T-helper 2 cell treated with Interferon-gamma antibody and Interleukin-4, amounts not matched to agents 5 μg/mL and 100 μg/mL, for 36 hours (primary cell): ENCODE measurements at regions not wholly inside any gene's neighbourhood (a gene's known extent, or its start where the extent isn't known, plus 50 kb on each side); places are given as distances from the start of the nearest gene placed in this dataset.

Source experiments
- DNase-seq: peaks from one replicate; pipeline ENCODE4 v3.0.0; 2021; ENCODE audit warnings: low spot score
- H3K27ac Mint-ChIP-seq: one replicate; pipeline ENCODE4 v1.8.0; 2021; ENCODE audit warnings: mild to moderate bottlenecking, mixed read lengths
- H3K27me3 Mint-ChIP-seq: one replicate; pipeline ENCODE4 v1.8.0; 2021; ENCODE audit warnings: low read depth, mixed read lengths
- H3K36me3 Mint-ChIP-seq: one replicate; pipeline ENCODE4 v1.8.0; 2021; ENCODE audit warnings: low read depth, mixed read lengths
- H3K4me1 Mint-ChIP-seq: one replicate; pipeline ENCODE4 v1.8.0; 2021; ENCODE audit warnings: low read depth, mixed read lengths
- H3K4me3 Mint-ChIP-seq: one replicate; pipeline ENCODE4 v1.8.0; 2022; ENCODE audit warnings: mild to moderate bottlenecking, moderate library complexity, mixed read lengths
- H3K9me3 Mint-ChIP-seq: one replicate; pipeline ENCODE4 v1.8.0; 2021; ENCODE audit warnings: mixed read lengths

DNA sequence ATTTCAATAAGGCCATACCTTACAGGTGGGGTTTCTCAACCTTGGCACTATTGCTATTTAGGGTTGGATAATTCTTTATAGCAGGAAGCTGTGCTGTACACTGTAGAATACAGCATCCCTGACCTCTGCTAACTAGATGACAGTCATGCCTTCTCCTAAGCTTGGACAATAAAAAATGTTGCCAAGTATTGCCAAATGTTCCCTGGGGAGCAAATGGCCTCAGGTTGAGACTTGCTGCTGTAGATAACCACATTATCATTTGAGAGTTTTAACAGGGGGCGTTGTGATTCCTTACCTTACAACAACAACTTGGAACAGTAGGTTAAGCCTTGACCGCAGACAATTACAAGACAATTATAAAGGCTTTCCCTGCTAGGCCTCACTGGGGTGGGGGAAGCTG is 1073.6 kb upstream of the TMEM132C start:
- H3K4me3 Mint-ChIP-seq: no peak overlapping the region
- no peaks in the 10 kb centered on the region for H3K36me3 Mint-ChIP-seq
- H3K27ac Mint-ChIP-seq: no peak overlapping the region
- no peaks in the 10 kb centered on the region for H3K4me1 Mint-ChIP-seq
- H3K9me3 Mint-ChIP-seq: no peaks in the 10 kb centered on the region
- no peaks in the 10 kb centered on the region for H3K27me3 Mint-ChIP-seq
- no peak for DNase-seq

DNA sequence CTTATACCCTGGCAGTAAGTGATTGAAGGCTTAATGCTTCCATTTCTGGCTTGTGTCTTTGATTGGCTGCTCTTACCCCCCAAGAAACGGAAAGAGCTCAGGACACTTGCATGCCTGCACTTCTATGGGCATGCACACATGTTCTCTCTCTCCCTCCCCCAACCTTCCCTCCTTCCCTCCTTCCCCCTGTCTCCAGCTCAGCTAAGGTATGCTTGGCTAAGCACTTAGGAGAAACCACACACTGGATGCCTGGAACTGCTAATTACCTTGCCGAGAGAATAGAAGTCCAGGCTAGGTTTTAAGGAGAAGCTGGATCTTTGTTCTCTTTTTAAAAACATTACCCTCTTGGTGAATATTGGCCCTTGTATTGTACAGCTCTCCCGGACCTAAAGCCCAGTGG is 1072.8 kb upstream of the TMEM132C start:
- no peak overlapping the region for H3K4me3 Mint-ChIP-seq
- no peak for DNase-seq
- no peaks in the 10 kb centered on the region for H3K27me3 Mint-ChIP-seq
- no peaks in the 10 kb centered on the region for H3K9me3 Mint-ChIP-seq
- H3K36me3 Mint-ChIP-seq: no peaks in the 10 kb centered on the region
- no peaks in the 10 kb centered on the region for H3K4me1 Mint-ChIP-seq
- no peak overlapping the region for H3K27ac Mint-ChIP-seq

DNA sequence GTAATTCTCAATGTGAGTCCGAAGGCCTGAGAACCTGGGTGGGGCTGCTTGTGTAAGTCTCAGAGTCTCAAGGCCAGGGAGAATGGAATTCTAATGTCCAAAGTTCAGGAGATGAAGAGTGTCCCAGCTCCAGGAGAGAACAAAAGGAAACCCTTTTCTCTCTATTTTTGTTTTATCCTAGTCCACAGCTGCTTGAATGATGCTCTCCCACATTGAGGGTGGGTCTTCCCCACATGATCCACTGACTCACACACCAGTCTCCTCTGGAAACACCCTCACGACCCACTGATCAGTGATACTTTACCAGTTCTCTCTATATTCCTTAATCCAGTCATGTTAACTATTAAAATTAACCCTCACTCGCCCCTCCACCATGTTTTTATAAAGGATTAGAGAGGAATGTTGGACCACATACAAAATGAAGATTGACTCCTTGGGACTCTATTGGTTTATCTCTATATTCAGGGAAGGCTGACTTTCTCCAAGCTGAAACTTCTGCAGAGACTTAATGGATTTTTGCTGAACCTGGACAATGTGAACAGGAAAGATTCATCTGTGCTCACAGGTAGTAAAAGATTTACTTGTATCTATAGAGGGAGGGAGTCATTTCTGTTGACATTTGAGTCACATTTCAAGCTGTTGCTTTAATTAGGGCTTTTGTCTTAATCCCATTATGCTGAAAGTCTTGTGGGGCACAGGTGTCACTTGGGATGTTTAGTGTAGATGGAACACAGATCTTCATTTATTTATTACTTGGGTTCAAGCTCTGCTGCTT is 1061.0 kb upstream of the TMEM132C start:
- Mint-ChIP-seq H3K9me3 (no peaks in the 10 kb centered on the region), H3K27me3 (no peaks in the 10 kb centered on the region), H3K4me3 (no peak overlapping the region), H3K36me3 (no peaks in the 10 kb centered on the region), H3K27ac (no peak overlapping the region), H3K4me1 (no peaks in the 10 kb centered on the region)
- DNase-seq: no peak

DNA sequence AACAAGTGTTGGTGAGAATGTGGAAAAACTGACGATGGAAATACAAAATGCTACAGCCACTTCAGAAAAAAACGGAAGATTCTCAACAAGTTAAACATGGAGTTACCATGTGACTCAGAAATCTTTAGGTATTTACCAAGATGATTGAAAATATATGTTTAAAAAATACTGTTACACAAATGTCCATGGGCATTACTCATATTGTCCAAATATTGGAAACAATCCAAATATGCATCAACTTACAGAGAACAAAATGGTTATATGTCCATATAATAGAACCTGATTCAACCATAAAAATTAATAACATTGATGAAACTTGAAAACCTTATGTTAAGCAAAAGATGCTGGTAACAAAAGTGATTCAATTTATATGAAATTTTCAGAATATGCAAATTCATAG is 1057.7 kb upstream of the TMEM132C start:
- Mint-ChIP-seq H3K4me3 (no peak overlapping the region), H3K9me3 (peaks cover 5% of the 10 kb centered on the region), H3K27me3 (no peaks in the 10 kb centered on the region), H3K36me3 (no peaks in the 10 kb centered on the region), H3K4me1 (no peaks in the 10 kb centered on the region), H3K27ac (no peak overlapping the region)
- DNase-seq: no peak

DNA sequence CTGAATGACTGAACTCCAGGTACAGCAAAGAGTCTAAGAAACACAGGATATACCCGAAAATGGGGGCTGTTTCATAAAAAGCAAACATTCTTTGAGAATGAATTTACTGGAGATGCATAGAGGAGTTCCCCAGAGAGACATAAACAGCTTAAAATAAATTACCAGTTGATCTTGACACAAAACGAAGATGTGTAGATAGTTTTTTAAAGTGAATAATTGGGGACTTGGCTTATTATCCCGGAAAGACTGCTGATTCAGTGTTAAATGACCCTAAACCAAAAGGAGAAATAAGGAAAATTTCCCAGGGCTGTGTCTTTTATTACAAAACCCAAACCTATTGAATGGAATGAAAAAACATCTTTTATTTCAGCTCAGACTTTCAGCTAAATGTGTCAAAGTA is 1052.8 kb upstream of the TMEM132C start:
- no peaks in the 10 kb centered on the region for H3K4me1 Mint-ChIP-seq
- peaks cover 9% of the 10 kb centered on the region for H3K9me3 Mint-ChIP-seq
- no peaks in the 10 kb centered on the region for H3K36me3 Mint-ChIP-seq
- no peak for DNase-seq
- H3K27me3 Mint-ChIP-seq: no peaks in the 10 kb centered on the region
- H3K4me3 Mint-ChIP-seq: no peak overlapping the region
- no peak overlapping the region for H3K27ac Mint-ChIP-seq

DNA sequence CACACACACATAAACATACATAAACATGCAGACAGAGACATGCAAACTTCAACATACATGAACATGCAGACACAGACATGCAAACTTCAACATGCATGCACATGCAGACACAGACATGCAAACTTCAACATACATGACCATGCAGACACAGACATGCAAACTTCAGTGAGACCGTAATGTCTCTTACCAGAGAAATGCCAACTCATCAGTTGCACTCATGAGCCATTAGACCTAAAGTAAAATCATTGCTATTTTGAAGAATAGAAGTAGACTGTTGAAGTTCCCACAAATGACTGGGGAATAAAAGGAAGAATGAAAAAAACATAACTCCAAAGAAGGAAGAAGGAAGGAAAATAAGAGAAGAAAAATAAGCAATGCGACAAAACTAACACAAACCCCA is 1044.0 kb upstream of the TMEM132C start:
- no peaks in the 10 kb centered on the region for H3K27me3 Mint-ChIP-seq
- H3K27ac Mint-ChIP-seq: no peak overlapping the region
- peaks cover 5% of the 10 kb centered on the region for H3K9me3 Mint-ChIP-seq
- no peak overlapping the region for H3K4me3 Mint-ChIP-seq
- DNase-seq: no peak
- H3K4me1 Mint-ChIP-seq: no peaks in the 10 kb centered on the region
- H3K36me3 Mint-ChIP-seq: no peaks in the 10 kb centered on the region

DNA sequence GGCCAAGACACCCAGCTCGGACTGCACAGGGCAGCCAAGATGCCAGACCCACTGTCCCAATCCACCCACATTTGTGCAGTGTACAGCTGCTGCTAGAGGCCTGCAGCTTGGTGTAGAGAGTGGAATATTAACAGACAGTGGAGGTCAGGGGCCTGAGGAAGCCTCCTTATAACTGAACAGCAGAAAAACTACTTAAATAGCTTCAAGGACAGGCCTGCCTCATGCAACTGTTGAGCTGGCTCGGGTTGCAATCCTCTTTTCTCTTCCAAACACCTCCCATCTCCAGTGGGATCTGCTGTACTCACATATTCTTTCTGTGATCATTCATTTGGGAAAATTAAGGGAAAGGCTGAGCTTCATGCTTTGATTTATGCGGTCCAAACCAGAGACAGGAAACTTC is 1043.2 kb upstream of the TMEM132C start:
- Mint-ChIP-seq H3K36me3 (no peaks in the 10 kb centered on the region), H3K27me3 (no peaks in the 10 kb centered on the region), H3K9me3 (peaks cover 2% of the 10 kb centered on the region), H3K4me3 (no peak overlapping the region), H3K27ac (no peak overlapping the region), H3K4me1 (no peaks in the 10 kb centered on the region)
- DNase-seq: no peak

DNA sequence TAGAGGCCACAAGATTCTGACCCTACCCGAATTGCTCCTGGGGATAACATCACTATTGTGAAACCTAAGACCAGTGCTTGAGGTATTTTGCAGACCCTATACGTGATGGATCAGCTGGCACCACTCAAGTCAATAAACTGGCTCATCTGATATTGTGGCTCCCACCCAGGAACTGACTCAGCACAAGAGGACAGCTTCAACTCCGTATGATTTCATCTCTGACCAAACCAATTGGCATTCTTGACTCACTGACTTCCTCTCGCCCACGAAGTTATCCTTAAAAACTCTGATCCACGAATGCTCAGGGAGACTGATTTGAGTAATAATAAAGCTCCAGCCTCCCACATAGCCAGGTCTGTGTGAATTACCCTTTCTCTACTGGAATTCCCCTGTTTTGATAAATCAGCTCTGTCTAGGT is 1036.1 kb upstream of the TMEM132C start:
- no peak overlapping the region for H3K27ac Mint-ChIP-seq
- no peaks in the 10 kb centered on the region for H3K9me3 Mint-ChIP-seq
- H3K4me3 Mint-ChIP-seq: no peak overlapping the region
- H3K36me3 Mint-ChIP-seq: no peaks in the 10 kb centered on the region
- H3K27me3 Mint-ChIP-seq: no peaks in the 10 kb centered on the region
- H3K4me1 Mint-ChIP-seq: no peaks in the 10 kb centered on the region
- DNase-seq: peak; percentile 13

DNA sequence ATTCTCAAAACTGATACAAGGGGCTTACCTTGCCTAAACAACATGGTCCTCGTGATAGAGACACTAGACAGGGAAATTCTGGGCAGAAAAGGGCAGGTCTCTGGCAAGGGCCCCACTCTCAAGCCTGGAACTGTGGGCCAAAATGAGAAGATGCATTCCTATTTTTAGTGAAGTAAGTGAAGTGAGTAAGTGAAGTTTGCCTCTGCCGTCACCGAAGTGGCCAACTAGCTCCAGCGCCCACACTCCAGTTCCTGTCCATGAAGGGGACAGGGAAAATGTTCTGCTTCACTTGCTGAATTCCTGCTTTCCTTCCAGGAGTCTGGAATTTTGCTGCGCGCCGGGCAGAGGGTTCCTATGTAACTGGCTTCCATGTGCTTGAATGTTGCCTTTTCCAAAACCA is 1035.6 kb upstream of the TMEM132C start:
- Mint-ChIP-seq H3K4me1 (no peaks in the 10 kb centered on the region), H3K9me3 (no peaks in the 10 kb centered on the region), H3K27ac (no peak overlapping the region), H3K36me3 (no peaks in the 10 kb centered on the region), H3K27me3 (no peaks in the 10 kb centered on the region), H3K4me3 (no peak overlapping the region)
- no peak for DNase-seq

DNA sequence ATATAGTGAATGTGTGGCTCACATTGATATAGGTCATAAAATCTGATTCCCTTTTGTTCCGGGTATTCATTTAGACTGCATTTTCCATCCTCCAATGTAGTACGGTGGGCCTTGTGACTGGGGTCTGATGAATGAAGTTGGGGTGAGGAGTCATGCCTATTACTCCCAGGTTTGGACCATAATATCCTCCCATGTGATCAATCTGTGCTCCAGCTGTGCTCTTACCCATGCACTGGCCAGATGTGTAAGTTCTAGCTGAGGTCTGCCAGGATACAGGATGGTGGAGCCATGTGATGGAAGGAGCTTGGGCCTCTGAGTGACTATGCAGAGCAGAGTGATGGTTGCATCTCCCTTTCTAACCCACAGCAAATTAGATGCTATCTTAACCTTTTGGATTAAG is 1034.0 kb upstream of the TMEM132C start:
- no peaks in the 10 kb centered on the region for H3K9me3 Mint-ChIP-seq
- no peaks in the 10 kb centered on the region for H3K4me1 Mint-ChIP-seq
- no peaks in the 10 kb centered on the region for H3K36me3 Mint-ChIP-seq
- DNase-seq: no peak
- no peak overlapping the region for H3K4me3 Mint-ChIP-seq
- no peak overlapping the region for H3K27ac Mint-ChIP-seq
- no peaks in the 10 kb centered on the region for H3K27me3 Mint-ChIP-seq

DNA sequence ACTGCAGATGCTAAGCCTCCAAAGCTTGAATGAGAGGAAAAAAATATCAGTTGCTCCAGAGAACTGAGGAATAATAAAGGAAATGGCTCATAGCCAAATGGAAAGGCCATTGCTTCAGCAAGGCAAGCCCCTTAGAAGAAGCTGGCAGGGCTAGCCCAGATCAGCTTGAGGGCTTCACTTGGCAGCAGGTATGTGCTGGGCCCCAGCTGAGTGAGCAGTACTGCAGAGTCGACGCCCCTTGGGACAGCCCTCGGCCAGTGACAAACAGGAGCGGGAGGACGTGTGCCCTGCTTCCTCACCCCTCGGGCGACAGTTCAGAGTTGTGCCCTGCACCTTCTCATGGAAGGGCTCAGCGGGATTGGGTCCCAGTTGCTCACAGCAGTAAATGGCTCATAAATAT is 1031.2 kb upstream of the TMEM132C start:
- Mint-ChIP-seq H3K27ac (no peak overlapping the region), H3K27me3 (no peaks in the 10 kb centered on the region), H3K4me3 (no peak overlapping the region), H3K36me3 (no peaks in the 10 kb centered on the region), H3K4me1 (no peaks in the 10 kb centered on the region), H3K9me3 (no peaks in the 10 kb centered on the region)
- DNase-seq: no peak

DNA sequence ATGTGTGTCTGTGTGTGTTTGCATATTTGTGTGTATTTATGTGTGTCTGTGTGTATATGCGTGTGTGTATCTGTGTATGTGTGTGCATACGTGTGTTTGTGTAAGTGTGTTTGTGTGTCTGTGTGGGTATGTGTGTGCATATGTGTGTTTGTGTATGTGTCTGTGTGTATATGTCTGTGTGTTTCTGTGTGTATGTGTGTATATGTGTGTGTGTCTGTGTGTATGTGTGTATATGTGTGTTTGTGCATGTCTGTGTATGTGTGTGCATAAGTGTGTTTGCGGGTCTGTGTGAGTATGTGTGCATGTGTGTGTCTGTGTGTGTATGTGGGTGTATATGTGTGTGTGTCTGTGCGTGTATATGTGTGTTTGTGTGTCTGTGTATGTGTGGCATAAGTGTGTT is 1030.5 kb upstream of the TMEM132C start:
- no peaks in the 10 kb centered on the region for H3K9me3 Mint-ChIP-seq
- H3K27me3 Mint-ChIP-seq: no peaks in the 10 kb centered on the region
- no peaks in the 10 kb centered on the region for H3K36me3 Mint-ChIP-seq
- H3K27ac Mint-ChIP-seq: no peak overlapping the region
- H3K4me1 Mint-ChIP-seq: no peaks in the 10 kb centered on the region
- no peak overlapping the region for H3K4me3 Mint-ChIP-seq
- DNase-seq: no peak

DNA sequence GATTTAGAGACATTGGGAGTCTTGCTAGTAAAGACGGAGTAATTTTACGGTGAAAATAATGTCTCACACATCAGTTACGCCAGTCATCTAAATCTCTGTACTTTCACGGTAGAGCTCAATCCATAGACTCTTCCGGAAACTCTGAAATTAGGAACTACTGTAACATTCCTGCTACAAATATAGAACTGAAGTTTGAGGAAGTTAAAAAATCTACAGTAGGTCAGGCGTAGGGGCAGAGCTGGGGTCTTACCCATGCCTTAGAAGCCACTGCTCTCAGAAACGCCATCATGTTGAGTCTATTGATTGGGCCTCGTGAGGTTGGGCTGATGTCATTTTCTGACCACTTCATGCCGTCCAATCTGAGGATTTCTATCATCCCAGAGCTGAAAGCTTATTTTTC is 1029.8 kb upstream of the TMEM132C start:
- no peak overlapping the region for H3K27ac Mint-ChIP-seq
- no peaks in the 10 kb centered on the region for H3K36me3 Mint-ChIP-seq
- H3K27me3 Mint-ChIP-seq: no peaks in the 10 kb centered on the region
- no peaks in the 10 kb centered on the region for H3K9me3 Mint-ChIP-seq
- H3K4me1 Mint-ChIP-seq: no peaks in the 10 kb centered on the region
- H3K4me3 Mint-ChIP-seq: no peak overlapping the region
- no peak for DNase-seq

DNA sequence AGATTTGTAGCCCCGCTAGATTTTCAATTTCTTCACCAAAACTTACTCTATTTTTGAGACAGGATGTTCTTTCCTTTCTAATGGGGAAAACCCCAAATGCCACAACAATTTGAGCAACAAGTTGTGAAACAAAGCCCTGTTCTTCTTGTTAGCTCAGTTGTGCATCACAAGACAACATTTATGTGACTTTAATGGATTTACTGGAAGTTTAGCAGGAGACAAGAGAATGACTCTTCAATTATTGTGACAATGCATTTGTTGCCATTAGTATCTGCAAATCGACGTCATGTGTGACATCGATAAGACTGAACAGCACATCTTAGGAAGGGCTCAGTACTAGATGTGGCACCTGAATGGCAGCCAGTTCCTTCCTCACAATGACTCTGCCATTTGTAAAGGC is 1028.9 kb upstream of the TMEM132C start:
- no peak overlapping the region for H3K27ac Mint-ChIP-seq
- H3K4me1 Mint-ChIP-seq: no peaks in the 10 kb centered on the region
- H3K4me3 Mint-ChIP-seq: no peak overlapping the region
- no peak for DNase-seq
- H3K9me3 Mint-ChIP-seq: no peaks in the 10 kb centered on the region
- H3K27me3 Mint-ChIP-seq: no peaks in the 10 kb centered on the region
- no peaks in the 10 kb centered on the region for H3K36me3 Mint-ChIP-seq

DNA sequence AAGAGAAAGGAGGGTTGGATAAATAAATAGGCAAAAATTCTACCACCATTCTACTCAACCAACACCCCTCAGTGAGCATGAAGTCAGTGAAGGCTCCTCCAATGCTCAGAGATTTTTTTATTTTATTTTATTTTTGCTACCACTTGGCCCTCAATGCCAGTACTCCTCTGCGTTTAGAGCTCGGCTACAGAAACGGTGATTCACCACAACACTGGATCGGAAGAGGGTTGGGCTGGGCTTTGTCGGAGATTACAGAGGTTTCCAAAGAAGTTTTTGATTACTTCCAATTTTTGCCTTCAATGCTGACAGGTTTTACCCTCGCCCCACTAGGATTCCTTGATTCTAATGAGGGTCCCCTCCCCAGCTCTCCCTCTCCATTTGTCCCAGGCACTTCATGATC is 1027.2 kb upstream of the TMEM132C start:
- H3K9me3 Mint-ChIP-seq: no peaks in the 10 kb centered on the region
- no peaks in the 10 kb centered on the region for H3K4me1 Mint-ChIP-seq

More for the DNA sequence above, 1027.2 kb upstream of the TMEM132C start:
- H3K27me3 Mint-ChIP-seq: no peaks in the 10 kb centered on the region
- no peak overlapping the region for H3K4me3 Mint-ChIP-seq
- no peak for DNase-seq
- H3K36me3 Mint-ChIP-seq: no peaks in the 10 kb centered on the region
- H3K27ac Mint-ChIP-seq: no peak overlapping the region
